Right lobe of liver (tissue), 6 donors: ENCODE measurements at regions not wholly inside any gene's neighbourhood (a gene's known extent, or its start where the extent isn't known, plus 50 kb on each side); places are given as distances from the start of the nearest gene placed in this dataset.

Experiments
- ATAC-seq, 4 donors: fragments of 200-7000 bp; cut with Tn5 transposase; one replicate each; pipeline ENCODE4 v1.9.1; 2020; ENCODE audit warnings: mild to moderate bottlenecking in 4 of 4, moderate library complexity in 4 of 4
- DNase-seq, 3 donors: peaks; one replicate each; pipeline ENCODE4 v3.0.0-alpha.2; 2020
- H3K27ac ChIP-seq, 3 donors: fragments of 200-600 bp; one replicate each; pipeline ENCODE4 v1.8.0; 2022
- H3K27me3 ChIP-seq, 2 donors: fragments of 200-600 bp; one replicate each; pipeline ENCODE4 v1.8.0; 2022
- H3K36me3 ChIP-seq, 4 donors: fragments of 200-600 bp; sonication (generic) in 1 of 4; one replicate each; pipeline versions ENCODE4 v1.5.1 to v1.8.0; 2017 to 2022; ENCODE audit warnings: control low read depth in 1 of 4
- H3K4me1 ChIP-seq, 4 donors: fragments of 200-600 bp; sonication (generic) in 1 of 4; one replicate each; pipeline versions ENCODE4 v1.5.1 to v1.8.0; 2017 to 2022; ENCODE audit warnings: control low read depth in 1 of 4
- H3K4me3 ChIP-seq, 3 donors: fragments of 200-600 bp; one replicate each; pipeline ENCODE4 v1.8.0; 2022
- H3K9me3 ChIP-seq, 4 donors: fragments of 200-600 bp; sonication (generic) in 1 of 4; one replicate each; pipeline versions ENCODE4 v1.5.1 to v1.8.0; 2017 to 2022; ENCODE audit warnings: control low read depth in 1 of 4
- POLR2A ChIP-seq: fragments of 450-650 bp; IDR thresholded peaks from one replicate; pipeline ENCODE4 v1.6.1; 2017; ENCODE audit warnings: antibody characterized with exemption, mild to moderate bottlenecking
- WGBS: methylation state at CpG from one replicate; pipeline ENCODE4 v1.1.6; 2018; ENCODE audit warnings: low coverage, low lambda C conversion rate; ENCODE audit not compliant: insufficient coverage; ENCODE audit errors: missing lambda C conversion rate; 5-methylcytosine and 5-hydroxymethylcytosine counted together
- intact Hi-C, 2 donors: fragments of 100-400 bp; cut with DNase I; formaldehyde crosslinking; loops; one replicate each; pipeline versions ENCODE4 v1.11.2 to v1.14.1; 2022
- TF ChIP-seq, protein P1 (sequence below), 4 donors: fragments of 200-600 bp in 3 of 4; fragments of 450-650 bp in 1 of 4; IDR thresholded peaks; one replicate each; pipeline versions ENCODE4 v1.5.1 to v1.8.0; 2016 to 2022; ENCODE audit warnings: antibody characterized with exemption in 4 of 4, mild to moderate bottlenecking in 2 of 4
- donor health status: DM: no; HTN: yes; CAD: no.
- donor health status: DM: no; HTN: no; CAD: no.
- donor health status: DM: no; HTN: no; CAD: no.
- donor health status: DM: no; HTN: yes; CAD: no.
- donor health status: DM: no; HTN: yes; CAD: no.

DNA sequence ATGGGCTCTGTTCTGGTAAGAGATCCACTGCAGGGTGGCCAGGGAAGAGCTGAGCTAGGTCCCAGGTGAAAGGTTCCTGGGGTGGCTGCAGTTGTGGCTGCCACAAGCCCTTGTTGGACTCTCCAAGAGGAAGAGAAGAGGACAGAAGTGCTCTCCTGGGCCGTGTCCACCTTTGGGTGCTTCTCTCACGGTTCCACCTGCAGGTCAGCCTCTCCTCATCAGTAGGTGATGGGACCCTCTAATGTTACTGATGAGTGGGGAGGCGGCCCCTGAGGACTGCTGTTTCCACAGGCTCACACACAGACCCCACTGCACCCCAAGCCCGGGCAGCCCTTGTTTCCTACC lies 804.9 kb downstream of the BRD1 start:
- TF ChIP-seq, protein P1, sequence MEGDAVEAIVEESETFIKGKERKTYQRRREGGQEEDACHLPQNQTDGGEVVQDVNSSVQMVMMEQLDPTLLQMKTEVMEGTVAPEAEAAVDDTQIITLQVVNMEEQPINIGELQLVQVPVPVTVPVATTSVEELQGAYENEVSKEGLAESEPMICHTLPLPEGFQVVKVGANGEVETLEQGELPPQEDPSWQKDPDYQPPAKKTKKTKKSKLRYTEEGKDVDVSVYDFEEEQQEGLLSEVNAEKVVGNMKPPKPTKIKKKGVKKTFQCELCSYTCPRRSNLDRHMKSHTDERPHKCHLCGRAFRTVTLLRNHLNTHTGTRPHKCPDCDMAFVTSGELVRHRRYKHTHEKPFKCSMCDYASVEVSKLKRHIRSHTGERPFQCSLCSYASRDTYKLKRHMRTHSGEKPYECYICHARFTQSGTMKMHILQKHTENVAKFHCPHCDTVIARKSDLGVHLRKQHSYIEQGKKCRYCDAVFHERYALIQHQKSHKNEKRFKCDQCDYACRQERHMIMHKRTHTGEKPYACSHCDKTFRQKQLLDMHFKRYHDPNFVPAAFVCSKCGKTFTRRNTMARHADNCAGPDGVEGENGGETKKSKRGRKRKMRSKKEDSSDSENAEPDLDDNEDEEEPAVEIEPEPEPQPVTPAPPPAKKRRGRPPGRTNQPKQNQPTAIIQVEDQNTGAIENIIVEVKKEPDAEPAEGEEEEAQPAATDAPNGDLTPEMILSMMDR (IDR thresholded peaks at IDR 0.05): no peak
- no peak for TF ChIP-seq POLR2A
- Histone ChIP-seq H3K4me3 (no peak overlapping the region), H3K27ac (no peak overlapping the region), H3K9me3 (no peaks in the 10 kb centered on the region), H3K27me3 (no peaks in the 10 kb centered on the region), H3K36me3 (no peaks in the 10 kb centered on the region), H3K4me1 (no peaks in the 10 kb centered on the region)
- intact Hi-C loops: no loop called here
- DNase-seq (peak in 1 of 3 donors; percentile 38), ATAC-seq (no peak)
- WGBS: 44% methylated on average over 2 of the region's 4 CpGs

DNA sequence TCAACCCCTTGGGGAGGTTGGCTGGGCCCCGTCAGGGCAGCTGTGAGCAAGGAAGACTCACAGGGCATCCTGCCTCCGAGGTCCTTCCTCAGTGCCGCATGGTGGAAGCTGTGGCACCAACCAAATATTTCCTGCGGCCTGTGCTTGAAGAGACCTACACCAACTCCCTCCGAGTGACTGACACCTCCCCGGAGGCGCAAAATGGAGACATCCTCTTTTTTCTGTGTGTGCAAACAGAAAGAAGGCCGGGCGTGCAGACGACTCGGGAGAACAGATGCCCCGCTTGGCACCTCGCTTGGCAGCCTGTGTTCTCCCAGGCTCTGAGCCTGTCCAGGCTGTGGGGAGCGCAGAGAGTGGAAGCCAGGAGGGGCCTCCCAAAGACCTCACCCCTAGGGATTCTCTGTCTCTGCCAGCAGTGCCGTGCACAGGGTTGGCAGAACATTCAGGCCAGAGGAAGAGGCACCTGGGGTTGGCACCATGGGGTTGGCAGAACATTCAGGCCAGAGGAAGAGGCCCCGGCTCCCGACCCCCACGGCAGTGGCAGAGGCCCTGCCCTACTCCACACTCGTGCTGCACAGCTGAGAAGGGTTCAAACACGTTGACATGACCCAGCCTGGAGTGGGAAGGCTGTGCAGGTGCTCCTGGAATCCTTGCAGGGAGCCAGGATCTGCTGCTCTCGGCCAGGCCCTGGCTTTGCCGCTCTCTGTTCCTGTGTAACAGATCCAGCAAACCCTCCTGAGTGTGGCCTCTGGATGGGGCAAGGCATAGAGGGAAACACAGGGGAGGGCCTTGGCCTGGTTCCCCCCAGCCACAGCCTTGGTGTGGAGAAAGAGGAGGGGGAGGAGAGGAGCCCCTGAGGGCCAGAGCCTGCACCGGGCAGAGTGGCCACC lies 805.5 kb downstream of the BRD1 start:
- Histone ChIP-seq H3K4me3 (no peak overlapping the region), H3K27me3 (no peaks in the 10 kb centered on the region), H3K9me3 (no peaks in the 10 kb centered on the region), H3K36me3 (no peaks in the 10 kb centered on the region), H3K4me1 (no peaks in the 10 kb centered on the region), H3K27ac (no peak overlapping the region)
- ATAC-seq (no peak), DNase-seq (peak in 2 of 3 donors; percentile 36)
- no CpG with 5 or more reads among the region's 23 CpGs for WGBS
- intact Hi-C loops: no loop called here
- TF ChIP-seq, protein P1 (IDR thresholded peaks at IDR 0.05): no peak
- TF ChIP-seq POLR2A: no peak

- ATAC-seq: no peak
- H3K27ac ChIP-seq: no peak overlapping the region
- TF ChIP-seq POLR2A: no peak
- TF ChIP-seq, protein P1 (IDR thresholded peaks at IDR 0.05): no peak
- intact Hi-C loops: no loop called here
- H3K4me1 ChIP-seq: no peaks in the 10 kb centered on the region
- H3K4me3 ChIP-seq: no peak overlapping the region
- no peaks in the 10 kb centered on the region for H3K9me3 ChIP-seq
- 73% methylated on average over 2 of the region's 27 CpGs for WGBS
- DNase-seq: peak in 2 of 3 donors; percentile 38 to 50
- no peaks in the 10 kb centered on the region for H3K36me3 ChIP-seq
- no peaks in the 10 kb centered on the region for H3K27me3 ChIP-seq
These were observed 806.3 kb downstream of the BRD1 start for GRCh38 chr22:49021131-49021925.

- Histone ChIP-seq H3K27ac (no peak overlapping the region), H3K9me3 (no peaks in the 10 kb centered on the region), H3K4me3 (no peak overlapping the region), H3K27me3 (no peaks in the 10 kb centered on the region), H3K4me1 (no peaks in the 10 kb centered on the region), H3K36me3 (no peaks in the 10 kb centered on the region)
- DNase-seq: peak in 2 of 3 donors; percentile 9 to 18
- ATAC-seq: no peak
- WGBS: 61% methylated on average over 10 of the region's 15 CpGs
- intact Hi-C loops: no loop called here
- TF ChIP-seq, protein P1 (IDR thresholded peaks at IDR 0.05): no peak
- no peak for TF ChIP-seq POLR2A
These were observed 807.6 kb downstream of the BRD1 start for GRCh38 chr22:49019737-49020713.
